ENCODE measurements at regions not wholly inside any gene's neighbourhood (a gene's known extent, or its start where the extent isn't known, plus 50 kb on each side); places are given as distances from the start of the nearest gene placed in this dataset.
A peak's percentile ranks its signal among the peaks of the same experiment; 100 is the strongest.

DNA sequence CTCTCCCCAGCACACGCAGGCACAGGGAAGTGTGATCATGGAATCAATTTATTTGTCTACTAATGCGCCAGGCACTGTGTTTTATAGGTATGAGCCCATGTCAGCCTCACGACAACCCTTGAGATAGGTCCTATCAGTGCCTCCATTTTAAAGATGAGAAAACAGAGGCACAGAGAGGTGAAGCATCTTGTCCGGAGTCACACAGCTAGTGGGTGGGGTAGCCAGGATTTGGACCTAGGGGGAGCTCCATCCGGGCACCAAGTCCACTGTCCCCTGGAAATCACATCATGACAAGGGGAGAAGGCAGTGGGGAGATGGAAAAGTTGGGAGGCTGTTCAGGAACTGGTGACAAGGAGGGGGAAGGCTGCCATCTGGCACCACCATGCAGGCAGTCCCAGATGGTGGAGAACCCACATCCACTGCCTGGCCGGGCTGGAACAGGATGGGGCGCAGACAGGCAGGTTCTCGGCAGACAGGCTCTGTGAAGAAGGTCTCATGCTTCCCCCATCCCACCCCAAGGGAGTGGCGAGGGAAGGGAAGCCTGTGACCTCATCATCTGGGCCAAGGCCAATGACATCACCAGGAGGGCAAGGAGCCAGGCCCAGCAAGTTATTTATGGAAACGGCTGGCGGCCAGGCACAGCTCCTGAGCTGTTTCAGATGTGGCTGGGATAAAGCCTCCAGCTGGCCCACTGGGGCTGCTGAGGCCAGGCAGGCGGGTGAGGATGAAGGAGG, 126.0 kb upstream of the SDK2 start:
- no peak for TF ChIP-seq CTCF (IDR thresholded peaks at IDR 0.05; ENCODE audit: insufficient read depth, missing control alignments)
- no peak for FAIRE-seq
- no peak for DNase-seq (ENCODE audit: insufficient read length, low spot score)

GRCh38 chr17:73770849-73771229, 126.6 kb upstream of the SDK2 start:
- no peak for DNase-seq (ENCODE audit: insufficient read length, low spot score)
- FAIRE-seq: no peak
- no peak for TF ChIP-seq CTCF (IDR thresholded peaks at IDR 0.05; ENCODE audit: insufficient read depth, missing control alignments)

DNA sequence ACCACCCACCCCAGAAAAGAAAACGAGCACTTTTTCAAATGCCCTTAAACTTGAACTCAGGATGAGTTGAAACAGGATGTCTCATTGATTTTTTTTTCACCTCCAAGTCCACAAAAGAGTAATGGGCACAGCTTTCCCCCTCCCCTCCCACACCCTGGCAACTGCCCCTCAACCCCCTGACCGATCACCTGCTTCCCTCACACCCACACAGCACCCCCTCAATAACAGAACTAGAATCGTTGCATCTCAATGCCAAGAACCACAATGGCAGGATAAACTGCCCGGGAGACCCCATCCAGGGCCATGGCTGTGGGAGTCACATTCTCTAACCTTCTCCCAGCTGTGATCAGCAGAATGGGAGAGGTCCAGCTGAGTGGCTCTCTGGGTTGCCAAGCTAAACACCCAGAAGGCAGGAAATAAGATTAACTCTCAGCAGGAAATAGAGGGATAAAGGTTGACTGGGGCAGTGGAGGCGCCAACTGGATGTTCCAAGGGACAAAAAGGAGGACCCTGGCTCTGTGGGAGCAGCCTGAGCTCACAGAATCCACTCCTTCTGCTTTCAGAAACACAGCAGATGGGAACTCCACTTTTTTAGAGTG, 128.0 kb upstream of the SDK2 start:
- no peak for TF ChIP-seq CTCF (IDR thresholded peaks at IDR 0.05; ENCODE audit: insufficient read depth, missing control alignments)
- no peak for FAIRE-seq
- no peak for DNase-seq (ENCODE audit: insufficient read length, low spot score)

DNA sequence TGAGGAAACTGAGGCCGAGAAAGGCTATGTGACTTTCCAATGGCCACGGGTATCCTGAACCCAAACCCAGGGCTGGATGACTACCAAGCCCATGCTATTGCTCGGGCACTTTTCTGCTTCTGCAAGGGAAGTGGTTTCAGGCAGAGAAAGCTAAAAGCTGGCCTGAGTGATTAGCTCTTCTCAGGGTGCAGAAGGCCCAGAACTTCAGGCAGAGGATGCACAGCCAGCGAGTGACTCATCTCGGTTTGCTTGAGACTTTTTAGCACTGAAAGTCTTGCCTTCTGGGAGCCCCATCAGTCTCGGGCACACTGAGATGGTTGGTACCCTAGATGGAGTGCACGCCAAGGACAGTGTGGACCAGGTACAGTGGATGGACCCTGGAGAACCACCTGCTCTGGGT, 129.5 kb upstream of the SDK2 start:
- no peak for TF ChIP-seq CTCF (IDR thresholded peaks at IDR 0.05; ENCODE audit: insufficient read depth, missing control alignments)
- no peak for DNase-seq (ENCODE audit: insufficient read length, low spot score)
- FAIRE-seq: no peak

GRCh38 chr17:73774852-73775251, 130.6 kb upstream of the SDK2 start:
- no peak for TF ChIP-seq CTCF (IDR thresholded peaks at IDR 0.05; ENCODE audit: insufficient read depth, missing control alignments)
- FAIRE-seq: peak; percentile 77
- DNase-seq (ENCODE audit: insufficient read length, low spot score): no peak

GRCh38 chr17:73776351-73777130, 132.3 kb upstream of the SDK2 start:
- DNase-seq (ENCODE audit: insufficient read length, low spot score): no peak
- no peak for TF ChIP-seq CTCF (IDR thresholded peaks at IDR 0.05; ENCODE audit: insufficient read depth, missing control alignments)
- FAIRE-seq: no peak

- DNase-seq (ENCODE audit: insufficient read length, low spot score) (no peak), FAIRE-seq (no peak)
- TF ChIP-seq CTCF (IDR thresholded peaks at IDR 0.05; ENCODE audit: insufficient read depth, missing control alignments): no peak
Measured at GRCh38 chr17:73777131-73777449, 132.8 kb upstream of the SDK2 start.
